HG02870 (cell line): ENCODE measurements at regions not wholly inside any gene's neighbourhood (a gene's known extent, or its start where the extent isn't known, plus 50 kb on each side); places are given as distances from the start of the nearest gene placed in this dataset.
A peak's percentile ranks its signal among the peaks of the same experiment; 100 is the strongest.
"Not testable (repeated sequence)": the region's sequence is repeated elsewhere in the genome, so short reads cannot be mapped to it uniquely, and the experiment has no call there.

Experiments
- ATAC-seq: cut with Tn5 transposase; IDR thresholded peaks from one replicate; pipeline ENCODE4 v1.9.1; 2021; ENCODE audit warnings: mild to moderate bottlenecking, moderate library complexity; ENCODE audit not compliant: unreplicated experiment

DNA sequence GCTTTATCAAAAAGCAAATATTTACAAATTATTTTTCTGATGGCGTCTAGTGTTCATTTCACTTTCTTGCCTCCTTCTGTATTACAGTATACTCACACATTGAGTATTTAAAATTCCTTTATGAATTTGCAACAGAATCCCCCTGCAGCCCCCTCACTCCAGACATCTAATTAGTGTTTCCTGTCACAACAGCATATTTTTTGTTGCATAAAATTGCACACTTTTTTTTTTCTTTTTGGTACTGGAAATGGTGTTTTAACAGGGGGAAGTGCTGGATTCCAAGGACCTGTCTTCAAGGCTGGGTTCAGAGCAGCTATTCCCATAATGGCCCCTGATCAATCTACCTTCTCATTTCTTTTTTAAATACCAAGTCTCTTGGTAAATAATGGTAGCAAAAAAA lies 184.3 kb upstream of the HMCN1 start:
- ATAC-seq = no peak

DNA sequence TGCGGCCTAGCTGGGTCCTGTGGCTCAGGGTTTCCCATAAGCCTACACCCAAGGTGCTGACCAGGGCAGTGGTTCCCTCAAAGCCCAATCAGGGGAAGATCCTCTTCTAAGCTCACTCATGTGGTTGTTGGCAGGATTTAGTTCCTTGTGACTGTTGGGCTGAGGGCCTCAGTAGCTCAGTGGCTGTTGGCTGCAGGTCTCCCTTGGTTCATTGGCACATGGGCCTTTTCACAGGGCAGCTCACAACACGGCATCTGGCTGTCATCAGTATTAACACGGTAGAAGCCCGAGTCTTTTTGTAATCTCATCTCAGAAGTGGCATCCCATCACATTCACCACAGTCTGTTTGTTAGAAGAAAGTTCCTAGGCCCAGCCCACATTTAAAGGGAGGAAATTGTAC lies 188.2 kb upstream of the HMCN1 start:
- ATAC-seq = no peak

DNA sequence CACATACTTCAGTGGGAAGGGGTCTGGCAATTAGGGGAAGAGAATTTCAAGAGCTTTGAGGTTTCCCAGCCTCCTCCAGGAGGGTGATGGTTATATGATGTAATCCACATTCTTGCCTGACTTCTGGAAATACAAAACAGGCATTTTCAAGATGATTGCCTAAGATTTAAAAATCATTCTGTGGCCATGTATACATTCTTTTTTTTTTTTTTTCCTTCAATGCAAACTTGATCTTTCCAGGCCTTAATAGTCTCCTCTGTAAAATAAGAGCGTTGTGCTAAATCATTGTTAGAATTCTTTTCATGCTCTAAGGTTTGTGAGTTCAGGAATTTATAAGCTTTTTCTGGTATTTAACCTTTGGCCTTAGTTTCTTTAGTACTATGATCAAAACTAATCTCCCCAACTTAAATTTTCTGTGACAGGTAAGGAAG lies 192.3 kb upstream of the HMCN1 start:
- ATAC-seq = no peak

DNA sequence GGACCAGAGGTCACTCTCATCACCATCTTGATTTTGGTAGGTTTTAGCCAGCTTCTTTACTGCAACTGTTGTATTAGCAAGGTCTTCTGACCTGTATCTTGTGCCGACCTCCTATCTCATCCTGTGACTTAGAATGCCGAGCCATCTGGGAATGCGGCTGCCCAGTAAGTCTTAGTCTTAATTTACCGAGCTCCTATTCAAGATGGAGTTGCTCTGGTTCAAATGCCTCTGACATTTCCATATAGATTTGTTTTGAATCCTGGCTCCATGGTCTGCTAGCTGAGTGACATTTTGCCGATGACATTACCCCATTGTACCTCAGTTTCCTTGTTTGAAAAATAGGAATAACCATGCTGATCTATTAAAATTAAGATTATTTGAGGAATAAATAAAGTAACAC lies 193.9 kb upstream of the HMCN1 start:
- no peak for ATAC-seq

DNA sequence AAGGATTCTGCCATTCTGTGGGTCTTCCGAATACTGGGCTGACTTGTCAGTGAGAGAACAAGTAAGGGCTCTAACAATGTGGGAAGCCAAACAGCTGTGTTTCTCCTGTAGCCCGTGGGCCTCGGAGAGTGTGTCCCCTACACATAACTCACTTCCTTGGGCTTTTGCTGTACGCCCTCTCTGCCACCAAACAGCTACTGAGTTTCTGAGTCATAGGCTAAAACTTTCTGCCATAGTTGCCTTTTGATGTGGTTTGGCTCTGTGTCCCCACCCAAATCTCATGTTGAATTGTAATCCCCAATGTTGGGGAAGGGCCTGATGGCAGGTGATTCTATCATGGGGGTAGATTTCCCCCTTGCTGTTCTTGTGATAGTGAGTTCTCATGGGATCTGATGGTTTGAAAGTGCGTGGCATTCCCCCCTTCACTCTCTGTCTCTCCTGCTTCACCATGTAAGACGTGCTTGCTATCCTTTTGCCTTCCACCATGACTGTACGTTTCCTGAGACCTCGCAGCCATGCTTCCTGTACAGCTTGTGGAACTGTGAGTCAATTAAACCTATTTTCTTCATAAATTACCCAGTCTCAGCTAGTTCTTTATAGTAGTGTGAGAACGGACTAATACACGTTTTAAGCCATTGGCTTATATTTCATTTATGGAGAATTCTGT lies 194.8 kb upstream of the HMCN1 start:
- ATAC-seq = no peak

DNA sequence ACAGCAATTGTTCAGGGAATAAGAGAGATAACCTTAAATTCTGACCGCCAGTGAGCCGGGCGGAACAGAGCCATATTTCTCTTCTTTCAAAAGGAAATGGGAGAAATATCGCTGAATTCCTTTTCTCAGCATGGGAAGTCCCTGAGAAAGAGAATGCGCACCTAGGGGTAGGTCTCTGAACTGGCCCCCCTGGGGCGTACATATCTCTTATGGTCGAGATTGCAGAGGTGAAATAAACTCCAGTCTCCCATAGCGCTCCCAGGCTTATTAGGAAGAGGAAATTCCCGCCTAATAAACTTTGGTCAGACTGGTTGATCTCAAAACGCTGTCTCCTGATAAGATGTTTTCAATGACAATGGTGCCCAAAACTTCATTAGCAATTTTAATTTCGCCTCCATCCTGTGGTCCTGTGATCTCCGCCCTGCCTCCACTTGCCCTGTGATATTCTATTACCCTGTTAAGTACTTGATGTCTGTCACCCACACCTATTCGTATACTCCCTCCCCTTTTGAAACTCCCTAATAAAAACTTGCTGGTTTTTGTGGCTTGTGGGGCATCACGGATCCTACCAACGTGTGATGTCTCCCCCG lies 195.8 kb upstream of the HMCN1 start:
- not testable (repeated sequence) for ATAC-seq

DNA sequence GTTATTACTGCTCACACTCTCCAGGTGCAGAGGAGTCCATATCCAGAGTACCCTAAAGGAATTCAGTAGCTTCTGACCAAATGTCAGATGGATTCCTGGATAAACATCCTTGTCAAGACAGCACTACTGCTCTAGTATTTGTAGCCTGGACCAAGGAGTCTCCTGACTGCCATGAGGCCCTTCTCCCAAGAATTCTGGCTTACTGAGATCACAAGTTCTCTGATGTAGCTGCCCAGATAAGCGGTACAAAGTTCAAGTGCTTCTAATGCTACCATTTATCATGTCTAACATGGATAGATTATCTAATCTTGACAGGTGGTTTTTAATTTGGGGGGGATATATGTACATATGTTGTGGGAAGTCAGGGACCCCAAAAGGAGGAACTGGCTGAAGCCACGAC lies 196.6 kb upstream of the HMCN1 start:
- ATAC-seq = no peak

DNA sequence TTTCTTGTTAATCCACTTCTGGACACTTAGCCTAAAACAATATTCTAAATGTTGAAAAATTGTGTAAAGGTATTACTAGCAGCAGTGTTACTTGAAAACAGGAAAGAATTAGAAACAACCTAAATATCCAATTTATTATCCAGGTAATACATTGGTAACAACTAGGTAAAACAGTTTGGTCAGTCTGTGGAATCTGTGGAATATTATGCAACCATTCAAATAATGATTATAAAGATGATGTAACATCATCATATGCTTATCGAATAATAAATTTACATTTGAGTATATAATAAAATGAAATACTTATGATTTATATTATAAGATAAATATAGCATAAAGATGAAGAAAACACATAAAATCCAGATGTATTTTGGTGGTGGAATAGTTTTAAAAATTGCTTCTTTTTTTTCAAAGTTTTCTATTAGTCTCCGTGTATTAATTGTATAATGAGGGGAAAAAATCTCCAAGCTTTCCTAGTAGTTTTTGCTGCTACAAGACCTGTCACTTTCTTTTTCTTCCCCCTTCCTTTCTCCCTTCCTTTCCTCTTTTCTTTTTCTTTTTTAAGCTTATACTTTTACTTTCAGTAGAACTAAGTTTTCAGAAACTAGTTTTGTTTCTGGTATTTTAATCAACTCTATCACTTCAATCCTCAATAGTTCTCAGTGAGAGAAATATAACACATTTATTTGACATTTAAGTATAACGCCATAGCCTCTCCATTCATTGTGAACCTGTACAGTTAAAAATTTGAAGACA lies 197.8 kb upstream of the HMCN1 start:
- ATAC-seq = no peak

DNA sequence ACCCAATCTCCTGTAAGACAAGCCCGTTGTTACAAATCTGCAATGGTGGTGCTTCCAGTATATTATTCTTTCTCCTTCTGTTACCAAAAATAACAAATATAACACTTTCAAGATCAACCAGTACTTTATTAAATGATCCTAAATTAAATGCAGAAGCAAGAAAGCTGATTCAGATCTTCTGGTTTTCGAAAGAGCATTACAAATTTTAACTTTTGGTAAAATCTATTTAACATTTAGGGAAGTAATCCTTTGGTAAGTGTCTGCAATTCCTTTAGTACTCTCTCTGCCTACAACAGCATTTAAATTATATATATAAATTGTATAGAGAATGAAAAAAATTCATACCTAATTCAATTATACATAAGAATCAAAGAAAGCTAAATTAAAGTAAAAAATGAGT lies 198.6 kb upstream of the HMCN1 start:
- no peak for ATAC-seq

DNA sequence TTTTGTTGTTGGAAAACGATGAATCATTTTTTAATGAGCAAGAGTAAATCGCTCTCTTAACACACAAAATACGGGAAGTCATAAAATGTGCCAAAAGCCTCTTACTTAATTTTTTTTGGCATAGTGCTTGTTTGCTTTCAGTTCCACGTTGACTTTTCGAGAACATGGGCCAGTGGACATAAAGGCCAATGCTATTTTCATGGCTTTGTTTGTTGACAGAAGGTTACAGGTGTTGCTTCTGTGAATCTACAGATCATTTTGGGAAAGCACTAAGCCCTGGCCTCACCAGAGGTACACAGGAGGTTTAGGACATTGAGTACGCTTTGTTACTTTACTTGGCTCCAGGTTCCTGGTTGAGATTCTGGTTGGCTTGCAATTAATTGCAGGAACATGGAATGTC lies 199.4 kb upstream of the HMCN1 start:
- ATAC-seq = no peak

DNA sequence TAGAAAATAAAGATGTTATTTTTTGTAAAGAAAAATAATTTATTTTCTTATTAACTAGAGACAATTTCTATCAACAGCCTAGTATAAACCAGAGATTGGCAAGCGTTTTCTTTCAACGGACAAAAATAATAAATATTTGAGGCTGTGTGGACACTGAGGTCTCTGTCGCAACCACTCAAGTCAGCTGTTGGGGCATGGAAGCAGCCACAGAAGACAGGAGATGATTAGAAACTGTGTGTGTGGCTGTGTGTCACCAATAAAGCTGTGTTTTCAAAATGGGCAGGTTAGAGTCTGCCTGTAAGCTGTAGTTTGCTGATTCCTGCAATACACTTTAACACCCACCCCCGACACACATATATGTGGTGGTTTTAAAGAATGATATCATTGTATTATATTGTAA lies 200.6 kb upstream of the HMCN1 start:
- ATAC-seq = no peak

DNA sequence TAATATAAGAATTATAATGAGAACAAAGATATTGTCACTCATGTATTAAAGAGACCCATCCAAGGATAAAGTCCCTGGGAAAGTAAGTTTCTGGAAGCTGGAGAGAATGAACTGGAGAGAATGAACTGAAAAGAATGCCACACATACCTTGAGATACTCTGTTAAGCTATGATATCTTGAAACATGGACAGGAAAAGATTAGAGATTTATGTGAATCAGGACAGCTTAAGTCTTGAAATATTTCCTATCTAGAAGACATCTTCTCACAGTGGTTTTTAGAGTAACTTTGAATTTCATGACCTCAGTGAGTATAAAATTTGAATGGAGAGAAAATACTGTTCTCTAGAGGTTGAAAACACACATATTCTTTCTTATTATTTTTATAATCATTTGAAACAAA lies 201.3 kb upstream of the HMCN1 start:
- no peak for ATAC-seq

DNA sequence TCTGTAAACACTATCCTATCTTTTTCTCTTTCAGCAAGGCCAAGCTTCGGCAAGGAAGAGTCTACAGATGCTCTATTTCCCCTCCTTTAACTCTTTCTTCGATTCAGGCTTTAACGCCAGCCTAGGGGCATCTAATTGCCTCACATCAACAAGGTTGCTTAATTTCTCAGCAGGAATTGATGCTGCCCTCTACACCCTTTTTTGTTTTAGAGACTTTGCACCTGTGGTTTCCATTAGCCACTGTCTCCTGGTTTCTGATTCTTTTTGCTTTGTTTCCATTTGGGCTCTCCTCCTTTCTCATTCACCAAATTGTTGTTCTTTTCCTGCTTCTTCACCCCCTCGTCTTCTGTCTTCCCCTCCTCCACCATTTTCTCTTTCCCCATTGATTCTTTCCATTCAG lies 202.4 kb upstream of the HMCN1 start:
- no peak for ATAC-seq

DNA sequence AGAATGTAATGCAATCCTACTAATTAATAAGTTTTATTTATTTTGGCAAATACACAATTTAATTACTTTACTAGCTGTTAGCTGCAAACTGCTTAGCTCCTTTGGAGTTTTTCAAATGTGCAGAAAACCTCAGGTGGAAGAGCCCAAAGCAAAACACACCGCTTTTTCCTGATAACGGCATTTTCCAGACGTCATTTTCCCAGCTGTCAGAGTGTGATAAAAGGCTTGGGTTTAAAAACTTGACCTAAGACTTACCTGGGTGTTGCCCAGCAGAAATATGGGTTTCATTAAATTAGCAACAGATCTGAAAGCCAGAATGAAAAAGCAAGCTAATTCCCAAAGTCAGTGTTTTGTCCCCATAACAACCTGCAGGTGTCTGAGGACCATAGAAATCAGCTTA lies 204.0 kb upstream of the HMCN1 start:
- no peak for ATAC-seq

DNA sequence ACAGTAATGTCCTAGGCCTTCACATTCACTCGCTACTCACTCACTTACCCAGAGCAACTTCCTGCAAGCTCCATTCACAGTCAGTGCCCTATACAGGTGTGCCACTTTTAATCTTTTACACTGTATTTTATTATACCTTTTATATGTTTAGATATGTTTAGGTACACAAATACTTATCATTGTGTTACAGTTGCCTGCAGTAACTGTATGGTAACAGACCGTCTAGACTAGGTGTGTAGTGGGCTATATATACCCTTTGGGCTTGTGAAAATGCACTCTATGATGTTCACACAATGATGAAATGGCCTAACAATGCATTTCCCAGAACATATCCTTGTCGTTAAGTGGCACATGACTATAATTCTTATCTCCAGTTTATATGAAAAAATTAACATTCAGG lies 204.5 kb upstream of the HMCN1 start:
- no peak for ATAC-seq

DNA sequence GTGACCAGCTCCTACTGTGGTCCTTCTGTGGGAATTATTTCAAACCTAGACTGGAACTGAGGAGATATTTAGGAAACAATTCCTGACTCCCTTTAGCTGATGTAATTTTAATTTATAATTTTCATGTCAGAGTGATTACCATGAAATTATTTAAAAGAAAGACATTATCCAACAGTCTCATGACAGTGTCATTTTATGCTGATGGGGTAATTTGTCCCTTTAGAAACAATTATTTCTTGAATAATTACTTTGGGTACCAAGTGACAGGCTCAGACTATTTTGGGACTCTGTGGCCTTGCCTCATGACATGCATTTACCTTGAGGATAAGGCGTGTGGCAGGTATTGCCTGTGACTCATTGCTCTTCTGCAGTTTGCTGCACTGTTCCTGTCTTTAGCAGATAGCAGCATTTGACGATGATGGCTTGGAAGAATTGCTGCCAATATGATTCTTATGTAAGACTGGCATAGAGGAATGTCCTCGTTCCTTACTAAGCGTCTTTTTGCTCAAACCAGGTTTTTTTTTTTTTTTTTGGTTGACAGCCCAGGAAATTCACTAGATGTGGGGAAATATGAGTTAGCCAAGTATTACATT lies 206.0 kb upstream of the HMCN1 start:
- no peak for ATAC-seq

DNA sequence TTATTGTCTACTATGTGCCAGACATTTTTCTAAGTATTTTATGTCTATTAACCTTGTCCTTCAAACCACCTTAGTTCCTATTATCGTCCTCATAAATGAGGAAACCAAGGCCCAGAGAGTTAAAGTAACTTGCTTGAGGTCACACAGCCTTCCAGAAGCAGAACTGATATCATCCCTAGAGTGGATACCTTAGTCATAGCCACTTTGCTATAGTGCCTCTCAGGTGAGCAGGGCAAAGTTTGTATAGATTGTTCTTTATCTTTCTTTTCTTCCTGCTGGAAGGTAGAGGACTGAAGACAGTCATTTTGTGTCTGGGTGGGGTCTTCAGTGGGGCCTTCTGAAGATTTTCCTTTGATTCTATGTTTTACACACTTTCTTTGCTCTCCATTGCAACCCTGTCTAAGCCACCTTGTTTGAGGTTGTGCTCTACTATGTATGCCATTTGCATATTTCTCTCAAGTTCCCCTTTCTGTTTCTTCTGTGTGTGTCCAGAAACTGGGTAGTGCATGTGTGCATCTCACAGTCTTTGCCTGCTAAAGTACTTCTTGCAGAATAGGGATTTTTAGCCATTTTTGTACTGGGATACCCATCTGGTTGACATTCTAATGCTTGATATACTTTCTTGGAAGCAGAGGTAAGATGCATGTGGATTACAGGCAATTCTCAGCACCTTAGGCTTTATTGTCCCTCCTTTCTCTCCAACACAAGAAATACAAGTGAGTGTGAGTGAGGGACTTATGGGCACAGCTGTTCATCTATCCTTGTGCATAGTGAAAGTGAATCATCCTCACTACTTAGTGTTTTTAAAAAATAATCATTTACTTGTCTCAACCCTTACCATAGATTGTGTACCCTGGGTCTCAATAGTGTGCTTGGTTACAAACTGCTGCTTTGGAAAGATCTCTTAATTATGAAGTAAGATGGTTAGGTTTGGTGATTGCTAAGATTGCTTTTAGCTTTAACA lies 207.6 kb upstream of the HMCN1 start:
- peak; percentile 99 for ATAC-seq

DNA sequence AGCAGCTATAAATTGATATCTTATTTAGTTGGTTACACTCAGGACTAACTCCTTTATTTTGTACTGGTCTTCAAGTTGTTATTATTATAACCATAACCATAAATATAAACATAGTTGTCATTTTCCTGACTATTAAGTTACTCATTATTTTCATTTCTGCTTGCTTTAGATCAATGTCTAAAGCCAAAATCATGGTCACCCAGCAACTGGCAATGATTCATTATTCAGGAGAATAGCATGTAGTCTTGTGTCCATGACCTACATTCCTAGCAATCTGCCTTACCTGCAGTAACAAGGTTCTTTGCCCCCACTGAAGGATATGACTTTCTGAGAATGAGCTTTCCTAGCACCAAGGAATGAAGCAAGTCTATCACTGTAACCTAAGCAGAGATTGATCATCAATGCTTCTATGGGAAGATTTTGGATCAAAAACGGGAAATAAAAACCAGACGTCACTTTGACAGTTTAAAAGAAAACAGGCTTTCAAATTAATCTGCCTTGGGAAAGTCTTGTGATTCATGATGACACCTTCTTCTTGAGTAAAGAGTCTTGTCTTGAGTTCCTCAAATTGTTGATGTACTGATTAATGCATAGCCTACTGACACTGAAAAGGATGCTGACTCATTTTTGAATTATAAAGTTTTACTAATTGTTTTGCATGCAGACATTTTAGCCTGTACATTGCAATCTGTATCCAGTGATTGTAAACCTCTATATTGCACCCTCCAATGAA lies 203.3 kb upstream of the IVNS1ABP start:
- no peak for ATAC-seq

DNA sequence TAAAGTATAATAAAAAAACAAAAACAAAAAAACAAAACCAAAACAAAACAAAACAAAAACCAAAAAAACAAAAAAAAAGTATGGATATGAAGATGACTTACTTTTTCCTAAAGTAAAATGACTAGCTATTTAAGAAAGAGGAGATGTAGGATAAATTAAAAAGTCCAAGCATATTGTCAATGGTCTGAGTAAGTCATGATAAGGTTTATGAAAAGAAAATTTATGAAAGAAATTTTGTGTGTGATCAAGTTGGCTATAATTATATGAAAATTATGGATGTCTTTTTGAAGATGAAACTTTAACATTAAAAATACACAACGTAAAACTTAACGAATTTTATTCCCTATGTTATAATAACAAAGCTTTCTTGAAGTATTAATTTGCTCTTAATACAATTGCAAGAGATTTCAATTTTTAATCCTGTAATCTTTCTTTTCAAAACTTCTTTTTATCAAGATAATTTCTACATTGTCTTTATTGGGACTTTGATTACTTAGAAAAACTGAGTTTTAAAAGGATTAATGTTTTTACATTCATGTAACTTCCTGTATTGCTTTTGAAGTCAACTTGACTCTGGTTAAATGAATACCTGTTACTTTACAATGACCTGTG lies 200.9 kb upstream of the IVNS1ABP start:
- ATAC-seq = no peak

DNA sequence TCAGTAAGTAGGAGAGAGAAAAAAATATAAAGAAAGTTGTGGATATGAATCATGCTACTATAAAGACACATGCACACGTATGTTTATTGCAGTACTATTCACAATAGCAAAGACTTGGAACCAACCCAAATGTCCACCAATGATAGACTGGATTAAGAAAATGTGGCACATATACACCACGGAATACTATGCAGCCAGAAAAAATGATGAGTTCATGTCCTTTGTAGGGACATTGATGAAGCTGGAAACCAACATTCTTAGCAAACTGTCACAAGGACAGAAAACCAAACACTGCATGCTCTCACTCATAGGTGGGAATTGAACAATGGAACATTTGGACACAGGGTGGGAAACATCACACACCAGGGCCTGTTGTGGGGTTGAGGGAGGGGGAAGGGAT lies 200.3 kb upstream of the IVNS1ABP start:
- not testable (repeated sequence) for ATAC-seq
